Thyroid gland (tissue), 4 donors: ENCODE measurements at regions not wholly inside any gene's neighbourhood (a gene's known extent, or its start where the extent isn't known, plus 50 kb on each side); places are given as distances from the start of the nearest gene placed in this dataset.

Experiments used
- DNase-seq, 2 donors: peaks; one replicate each; pipeline ENCODE4 v3.0.0-alpha.2; 2019
- H3K27ac ChIP-seq, 3 donors: fragments of 200-600 bp; sonication (generic); 1 replicate in 2 of 3; 2 replicates in 1 of 3; pipeline ENCODE4 v1.5.1; 2016 to 2019; ENCODE audit warnings: mild to moderate bottlenecking in 1 of 3, moderate library complexity in 1 of 3
- H3K27me3 ChIP-seq: fragments of 200-600 bp; sonication (generic); one replicate; pipeline ENCODE4 v1.5.1; 2019
- H3K36me3 ChIP-seq, 2 donors: fragments of 200-600 bp; sonication (generic); one replicate each; pipeline ENCODE4 v1.5.1; 2016 to 2019
- H3K4me1 ChIP-seq, 2 donors: fragments of 200-600 bp; sonication (generic); one replicate each; pipeline ENCODE4 v1.5.1; 2017 to 2019
- H3K4me3 ChIP-seq, 3 donors: fragments of 200-600 bp; sonication (generic); replicated peaks in 1 of 3; 1 replicate in 2 of 3; 2 replicates in 1 of 3; pipeline ENCODE4 v1.5.1; 2016; ENCODE audit warnings: mild to moderate bottlenecking in 1 of 3
- H3K9me3 ChIP-seq: fragments of 200-600 bp; sonication (generic); one replicate; pipeline ENCODE4 v1.5.1; 2017
- CTCF ChIP-seq, 6 experiments: fragments of 200-600 bp in 3 of 6; fragments of 450-650 bp in 3 of 6; sonication (generic) in 3 of 6; IDR thresholded peaks; one replicate each; pipeline ENCODE4 v1.5.1; 2016 to 2019; ENCODE audit warnings: antibody characterized with exemption in 6 of 6, mild to moderate bottlenecking in 2 of 6, inconsistent platforms in 1 of 6, moderate library complexity in 1 of 6
- POLR2A ChIP-seq, 2 donors: fragments of 450-650 bp; IDR thresholded peaks; one replicate each; pipeline ENCODE4 v1.6.1; 2017; ENCODE audit warnings: antibody characterized with exemption in 2 of 2, mild to moderate bottlenecking in 2 of 2, moderate library complexity in 1 of 2
- WGBS, 2 donors: methylation state at CpG; one replicate each; pipeline ENCODE4 v1.1.5; 2017; 5-methylcytosine and 5-hydroxymethylcytosine counted together
- intact Hi-C: fragments of 100-400 bp; cut with DNase I; formaldehyde crosslinking; loops from one replicate; pipeline ENCODE4 v1.15.1; 2023

DNA sequence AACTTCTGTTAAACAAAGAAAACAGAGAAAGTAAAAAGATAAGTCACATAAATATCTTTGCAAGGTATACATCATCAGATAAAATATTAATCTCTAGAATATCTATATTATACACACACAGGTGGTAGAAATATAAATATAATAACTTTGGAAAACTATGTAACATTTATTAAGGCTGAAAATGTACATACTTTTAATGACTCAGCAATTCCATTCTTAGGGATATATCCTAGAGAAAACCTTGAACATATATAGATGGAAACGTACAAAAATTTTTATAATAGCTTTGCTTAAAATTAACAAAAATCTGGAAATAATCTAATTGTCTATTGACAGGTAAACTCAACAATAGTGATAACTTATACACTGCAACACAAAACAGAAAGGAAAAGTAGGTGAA lies 381.3 kb downstream of the GPD2 start:
- DNase-seq: no peak
- intact Hi-C loops: no loop called here
- Histone ChIP-seq H3K9me3 (no peaks in the 10 kb centered on the region), H3K36me3 (no peaks in the 10 kb centered on the region), H3K4me3 (no peak overlapping the region), H3K4me1 (no peaks in the 10 kb centered on the region), H3K27ac (no peak overlapping the region), H3K27me3 (no peaks in the 10 kb centered on the region)
- WGBS, 2 donors: 83 to 89% methylated on average over 1 of the region's 1 CpG
- TF ChIP-seq POLR2A (IDR thresholded peaks at IDR 0.05) (no peak), CTCF (IDR thresholded peaks at IDR 0.05) (no peak)

DNA sequence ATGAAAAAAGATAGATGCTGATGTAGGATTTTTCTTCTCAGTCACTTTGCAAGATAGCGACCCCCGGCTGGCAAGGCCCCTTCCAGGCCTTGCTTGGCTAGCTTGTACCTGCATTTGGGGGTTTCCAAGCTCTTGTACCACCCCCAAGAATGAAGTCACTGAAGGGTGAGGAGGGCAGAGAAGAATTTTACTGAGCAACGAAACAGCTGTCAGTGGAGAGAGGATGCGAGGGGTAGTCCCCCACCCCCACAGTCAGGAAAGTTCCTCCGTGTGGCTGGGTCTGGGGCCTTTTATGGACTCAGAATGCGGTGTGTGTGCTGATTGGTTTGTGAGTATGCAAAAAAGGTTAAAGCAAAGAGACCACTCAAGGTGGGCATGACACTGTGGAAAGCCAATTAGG lies 382.0 kb downstream of the GPD2 start:
- no peaks in the 10 kb centered on the region for H3K9me3 ChIP-seq
- DNase-seq: no peak
- no peaks in the 10 kb centered on the region for H3K4me1 ChIP-seq
- TF ChIP-seq POLR2A (IDR thresholded peaks at IDR 0.05): no peak
- 86 to 90% methylated on average over 6 of the region's 6 CpGs for WGBS, 2 donors
- no peaks in the 10 kb centered on the region for H3K27me3 ChIP-seq
- H3K36me3 ChIP-seq: no peaks in the 10 kb centered on the region
- H3K4me3 ChIP-seq: no peak overlapping the region
- intact Hi-C loops: no loop called here
- H3K27ac ChIP-seq: no peak overlapping the region

DNA sequence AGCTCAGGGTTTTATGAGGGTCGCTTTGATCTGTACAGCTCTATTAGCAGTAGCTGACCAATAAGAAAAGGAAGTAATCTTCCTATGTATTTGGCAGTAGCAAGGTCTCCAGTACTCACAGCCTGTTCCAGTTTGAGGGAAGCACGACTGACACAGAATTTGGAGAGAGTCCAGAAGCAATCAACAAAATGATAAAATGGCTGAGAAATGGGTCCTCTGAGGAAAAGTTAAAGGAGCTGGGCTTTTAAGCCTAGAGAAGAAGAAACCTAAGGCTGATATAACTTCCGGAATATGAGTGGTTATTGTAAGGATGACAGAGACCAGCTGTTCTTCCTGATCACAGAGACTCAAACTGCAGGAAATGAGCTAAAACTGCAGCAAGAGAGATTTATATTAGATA lies 382.8 kb downstream of the GPD2 start:
- WGBS, 2 donors: 52 to 61% methylated on average over 3 of the region's 3 CpGs
- no peak for DNase-seq
- intact Hi-C loops: no loop called here

DNA sequence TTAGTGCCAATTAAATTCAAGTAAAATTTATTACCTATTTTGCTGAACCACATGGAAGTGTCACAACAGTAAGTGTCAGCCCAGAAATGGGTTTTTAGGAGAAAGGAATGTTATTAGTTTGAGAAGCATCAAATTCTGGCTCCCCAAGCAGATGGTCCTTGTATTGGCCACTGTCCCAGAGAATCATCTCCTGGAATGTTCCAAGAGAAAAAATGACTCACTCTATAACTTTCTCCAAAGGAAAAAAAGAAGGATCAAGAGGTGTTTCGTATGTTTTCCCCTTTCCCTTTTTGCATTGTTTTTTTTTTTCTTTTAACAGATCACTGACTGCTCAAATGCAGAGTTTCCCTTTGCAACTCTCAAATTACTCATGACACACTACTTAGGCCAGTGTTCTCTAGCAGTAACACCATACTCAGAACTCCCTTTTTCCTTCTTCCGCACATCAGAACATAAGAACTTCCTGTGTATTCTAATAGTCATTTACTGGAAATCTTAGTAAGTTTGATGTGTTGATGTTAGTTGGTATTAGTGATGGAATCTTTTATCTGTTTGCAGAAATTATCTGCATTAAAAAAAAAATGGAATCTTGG lies 390.3 kb downstream of the GPD2 start:
- Histone ChIP-seq H3K4me1 (no peaks in the 10 kb centered on the region), H3K4me3 (no peak overlapping the region), H3K27me3 (no peaks in the 10 kb centered on the region), H3K27ac (no peak overlapping the region), H3K36me3 (no peaks in the 10 kb centered on the region), H3K9me3 (no peaks in the 10 kb centered on the region)
- WGBS, 2 donors: 48 to 60% methylated on average over 2 of the region's 2 CpGs
- DNase-seq: no peak
- intact Hi-C loops: no loop called here
- TF ChIP-seq POLR2A (IDR thresholded peaks at IDR 0.05) (no peak), CTCF (IDR thresholded peaks at IDR 0.05) (no peak)

More for the DNA sequence above, 382.8 kb downstream of the GPD2 start:
- Histone ChIP-seq H3K4me1 (no peaks in the 10 kb centered on the region), H3K36me3 (no peaks in the 10 kb centered on the region), H3K27ac (no peak overlapping the region), H3K9me3 (no peaks in the 10 kb centered on the region), H3K27me3 (no peaks in the 10 kb centered on the region), H3K4me3 (no peak overlapping the region)
- TF ChIP-seq POLR2A (IDR thresholded peaks at IDR 0.05): no peak

- Histone ChIP-seq H3K27ac (no peak overlapping the region), H3K4me3 (no peak overlapping the region), H3K36me3 (no peaks in the 10 kb centered on the region), H3K27me3 (no peaks in the 10 kb centered on the region), H3K4me1 (no peaks in the 10 kb centered on the region), H3K9me3 (no peaks in the 10 kb centered on the region)
- 95 to 97% methylated on average over 1 of the region's 1 CpG for WGBS, 2 donors
- intact Hi-C loops: no loop called here
- DNase-seq: no peak
- TF ChIP-seq POLR2A (IDR thresholded peaks at IDR 0.05) (no peak), CTCF (IDR thresholded peaks at IDR 0.05) (no peak)
These were observed 398.3 kb downstream of the GPD2 start for GRCh38 chr2:156834431-156834830.

DNA sequence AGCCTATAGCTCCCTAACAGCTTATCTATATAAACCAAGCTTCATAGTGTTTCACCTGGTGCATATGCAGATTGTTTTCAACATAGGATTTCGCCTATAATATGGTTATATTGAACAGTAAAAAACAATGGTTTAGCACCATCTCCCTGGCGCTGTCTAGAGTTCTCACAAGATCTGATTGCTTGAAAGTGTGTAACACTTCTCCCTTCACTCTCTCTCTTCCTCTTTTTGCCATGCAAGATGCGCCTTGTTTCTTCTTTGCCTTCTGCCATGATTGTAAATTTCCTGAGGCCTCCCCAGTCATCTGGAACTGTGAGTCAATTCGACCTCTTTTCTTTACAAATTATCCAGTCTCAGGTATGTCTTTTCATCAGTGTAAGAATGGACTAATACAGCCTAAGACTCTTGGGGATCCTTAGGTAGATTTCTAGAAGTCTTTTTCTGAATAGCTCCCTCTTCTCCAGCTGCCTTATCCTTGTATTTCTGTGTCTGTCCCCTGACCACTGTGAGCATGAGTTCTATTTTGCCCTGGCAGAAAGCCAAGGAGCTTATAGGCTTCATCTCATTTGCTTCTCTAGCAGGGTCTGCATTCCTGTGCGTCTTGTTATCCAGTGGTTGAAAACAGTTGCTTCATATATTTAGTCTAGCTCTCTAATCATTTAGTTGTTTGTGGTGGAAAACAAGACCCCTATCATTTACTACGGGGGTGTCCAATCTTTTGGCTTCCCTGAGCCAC lies 401.6 kb downstream of the GPD2 start:
- no peaks in the 10 kb centered on the region for H3K36me3 ChIP-seq
- TF ChIP-seq POLR2A (IDR thresholded peaks at IDR 0.05) (no peak), CTCF (IDR thresholded peaks at IDR 0.05) (no peak)
- H3K9me3 ChIP-seq: no peaks in the 10 kb centered on the region
- DNase-seq: no peak
- 82 to 84% methylated on average over 6 of the region's 6 CpGs for WGBS, 2 donors
- H3K27ac ChIP-seq: no peak overlapping the region
- H3K4me3 ChIP-seq: no peak overlapping the region
- no peaks in the 10 kb centered on the region for H3K4me1 ChIP-seq
- H3K27me3 ChIP-seq: no peaks in the 10 kb centered on the region
- intact Hi-C loops: no loop called here
